Astrocyte (in vitro differentiated cells and primary cell): ENCODE measurements at regions not wholly inside any gene's neighbourhood (a gene's known extent, or its start where the extent isn't known, plus 50 kb on each side); places are given as distances from the start of the nearest gene placed in this dataset.

Source experiments
- DNase-seq: peaks from one replicate; pipeline ENCODE4 v3.0.0-alpha.2; 2010; ENCODE audit warnings: low read depth
- FAIRE-seq: peaks from 2 replicates; lab custom pipeline; 2011; peaks lifted over from hg19 to GRCh38; lab: Jason Lieb, UNC
- H2AFZ ChIP-seq: 2 replicates; pipeline ENCODE4 v1.6.0; 2012; ENCODE audit warnings: low read depth, low read length, inconsistent platforms
- H3K27ac ChIP-seq: 2 replicates; pipeline ENCODE4 v1.5.1; 2011; ENCODE audit warnings: low read depth, low read length, inconsistent platforms
- H3K27me3 ChIP-seq: 2 replicates; pipeline ENCODE4 v1.6.0; 2011; ENCODE audit warnings: low read length, inconsistent platforms; ENCODE audit not compliant: insufficient read depth
- H3K36me3 ChIP-seq: 2 replicates; pipeline ENCODE4 v1.5.1; 2011; ENCODE audit warnings: low read length, inconsistent platforms; ENCODE audit not compliant: insufficient read depth
- H3K4me1 ChIP-seq: 2 replicates; pipeline ENCODE4 v1.5.1; 2011; ENCODE audit warnings: low read length, inconsistent platforms; ENCODE audit not compliant: insufficient read depth
- H3K4me2 ChIP-seq: 2 replicates; pipeline ENCODE4 v1.6.0; 2012; ENCODE audit warnings: low read length, inconsistent platforms
- H3K4me3 ChIP-seq: 2 replicates; pipeline ENCODE4 v1.5.1; 2011; ENCODE audit warnings: low read depth, mild to moderate bottlenecking, low read length, inconsistent platforms; ENCODE audit not compliant: insufficient read depth
- H3K79me2 ChIP-seq: 2 replicates; pipeline ENCODE4 v1.6.0; 2012; ENCODE audit warnings: mild to moderate bottlenecking, low read length, inconsistent platforms; ENCODE audit not compliant: insufficient read depth
- H3K9ac ChIP-seq: 2 replicates; pipeline ENCODE4 v1.6.0; 2012; ENCODE audit warnings: mild to moderate bottlenecking, low read length, inconsistent platforms
- H3K9me3 ChIP-seq: 2 replicates; pipeline ENCODE4 v1.5.1; 2012; ENCODE audit warnings: low read depth, mild to moderate bottlenecking, low read length, inconsistent platforms; ENCODE audit not compliant: insufficient read depth
- H4K20me1 ChIP-seq: 2 replicates; pipeline ENCODE4 v1.6.0; 2012; ENCODE audit warnings: low read length, inconsistent platforms; ENCODE audit not compliant: insufficient read depth
- H3K27ac Mint-ChIP-seq: one replicate; pipeline ENCODE4 v1.8.0; 2021; ENCODE audit warnings: mild to moderate bottlenecking, mixed read lengths; ENCODE audit not compliant: unreplicated experiment
- H3K27me3 Mint-ChIP-seq: one replicate; pipeline ENCODE4 v1.8.0; 2021; ENCODE audit warnings: low read depth, mixed read lengths; ENCODE audit not compliant: unreplicated experiment
- H3K36me3 Mint-ChIP-seq: one replicate; pipeline ENCODE4 v1.8.0; 2021; ENCODE audit warnings: low read depth, mixed read lengths; ENCODE audit not compliant: unreplicated experiment
- H3K4me1 Mint-ChIP-seq: one replicate; pipeline ENCODE4 v1.8.0; 2021; ENCODE audit warnings: low read depth, mixed read lengths; ENCODE audit not compliant: unreplicated experiment
- H3K4me3 Mint-ChIP-seq: one replicate; pipeline ENCODE4 v1.8.0; 2021; ENCODE audit warnings: mild to moderate bottlenecking, moderate library complexity, mixed read lengths; ENCODE audit not compliant: unreplicated experiment
- H3K9me3 Mint-ChIP-seq: one replicate; pipeline ENCODE4 v1.8.0; 2021; ENCODE audit warnings: mild to moderate bottlenecking, mixed read lengths; ENCODE audit not compliant: unreplicated experiment
- EZH2 ChIP-seq: IDR thresholded peaks from 2 replicates; pipeline ENCODE4 v1.6.1; 2012; ENCODE audit warnings: mild to moderate bottlenecking, low read length, inconsistent platforms; ENCODE audit not compliant: insufficient read depth
- TF ChIP-seq, protein P1 (sequence below): IDR thresholded peaks from 2 replicates; pipeline ENCODE4 v1.5.1; 2011; ENCODE audit warnings: low read depth, mild to moderate bottlenecking, inconsistent platforms, low read length, moderate library complexity; ENCODE audit not compliant: insufficient read depth

DNA sequence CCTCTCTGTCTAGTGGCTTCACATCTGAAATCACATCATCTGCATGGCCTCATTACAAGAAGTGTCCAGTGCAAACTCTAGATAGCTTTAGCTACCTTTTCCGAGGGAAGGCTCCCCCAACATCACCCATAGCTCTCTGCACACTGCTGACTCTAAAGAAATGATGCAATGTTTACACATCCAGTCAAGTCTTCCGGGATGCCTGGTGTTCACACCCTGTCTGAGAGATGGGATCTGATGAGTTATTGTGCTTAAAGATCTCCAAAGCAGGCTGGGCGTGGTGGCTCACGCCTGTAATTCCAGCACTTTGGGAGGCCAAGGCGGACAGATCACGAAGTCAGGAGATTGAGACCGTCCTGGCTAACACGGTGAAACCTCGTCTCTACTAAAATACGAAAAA, 404.6 kb upstream of the IRAK1BP1 start:
- Mint-ChIP-seq H3K27me3 (no peaks in the 10 kb centered on the region), H3K36me3 (no peaks in the 10 kb centered on the region), H3K9me3 (peaks cover 5% of the 10 kb centered on the region), H3K27ac (no peak overlapping the region), H3K4me1 (peaks cover 2% of the 10 kb centered on the region), H3K4me3 (no peak overlapping the region)
- Histone ChIP-seq H2AFZ (no peak overlapping the region), H3K9ac (no peak overlapping the region), H4K20me1 (no peaks in the 10 kb centered on the region), H3K4me1 (no peaks in the 10 kb centered on the region), H3K27ac (no peak overlapping the region), H3K4me2 (no peak overlapping the region), H3K79me2 (no peaks in the 10 kb centered on the region), H3K36me3 (no peaks in the 10 kb centered on the region), H3K27me3 (no peaks in the 10 kb centered on the region), H3K4me3 (no peak overlapping the region), H3K9me3 (no peaks in the 10 kb centered on the region)
- DNase-seq, result no peak
- TF ChIP-seq, protein P1, sequence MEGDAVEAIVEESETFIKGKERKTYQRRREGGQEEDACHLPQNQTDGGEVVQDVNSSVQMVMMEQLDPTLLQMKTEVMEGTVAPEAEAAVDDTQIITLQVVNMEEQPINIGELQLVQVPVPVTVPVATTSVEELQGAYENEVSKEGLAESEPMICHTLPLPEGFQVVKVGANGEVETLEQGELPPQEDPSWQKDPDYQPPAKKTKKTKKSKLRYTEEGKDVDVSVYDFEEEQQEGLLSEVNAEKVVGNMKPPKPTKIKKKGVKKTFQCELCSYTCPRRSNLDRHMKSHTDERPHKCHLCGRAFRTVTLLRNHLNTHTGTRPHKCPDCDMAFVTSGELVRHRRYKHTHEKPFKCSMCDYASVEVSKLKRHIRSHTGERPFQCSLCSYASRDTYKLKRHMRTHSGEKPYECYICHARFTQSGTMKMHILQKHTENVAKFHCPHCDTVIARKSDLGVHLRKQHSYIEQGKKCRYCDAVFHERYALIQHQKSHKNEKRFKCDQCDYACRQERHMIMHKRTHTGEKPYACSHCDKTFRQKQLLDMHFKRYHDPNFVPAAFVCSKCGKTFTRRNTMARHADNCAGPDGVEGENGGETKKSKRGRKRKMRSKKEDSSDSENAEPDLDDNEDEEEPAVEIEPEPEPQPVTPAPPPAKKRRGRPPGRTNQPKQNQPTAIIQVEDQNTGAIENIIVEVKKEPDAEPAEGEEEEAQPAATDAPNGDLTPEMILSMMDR, result no peak
- TF ChIP-seq EZH2, result no peak
- no peak for FAIRE-seq

DNA sequence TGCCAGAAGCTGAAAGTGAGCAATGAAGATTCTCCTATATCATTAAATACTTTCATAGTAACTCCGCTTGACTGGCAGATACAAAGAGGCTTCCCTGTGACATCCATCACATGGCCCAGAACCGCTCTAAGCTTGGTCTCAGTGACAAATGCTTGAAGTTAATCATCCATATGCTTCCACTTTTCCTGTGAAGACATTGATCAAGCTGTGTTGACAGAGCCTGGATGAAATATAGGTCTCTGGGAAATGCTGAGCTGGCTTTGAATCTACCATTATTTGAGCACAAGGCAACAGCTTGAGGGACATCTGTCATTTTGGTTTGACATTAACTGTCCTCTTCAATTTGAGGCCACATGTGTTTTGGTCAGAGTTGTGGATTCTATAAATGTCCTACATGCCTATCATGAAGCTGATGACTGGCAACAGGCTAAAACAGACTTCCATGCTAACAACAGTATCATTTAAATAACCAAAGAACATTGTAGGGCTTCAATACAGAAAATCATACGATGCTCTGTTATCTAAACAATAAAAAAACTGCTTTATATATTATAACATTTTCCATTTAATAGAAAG, 402.2 kb upstream of the IRAK1BP1 start:
- TF ChIP-seq, protein P1, result no peak
- TF ChIP-seq EZH2, result no peak
- Histone ChIP-seq H3K27ac (no peak overlapping the region), H3K4me1 (no peaks in the 10 kb centered on the region), H4K20me1 (no peaks in the 10 kb centered on the region), H2AFZ (no peak overlapping the region), H3K79me2 (no peaks in the 10 kb centered on the region), H3K4me3 (no peak overlapping the region), H3K36me3 (no peaks in the 10 kb centered on the region), H3K9me3 (no peaks in the 10 kb centered on the region), H3K9ac (no peak overlapping the region), H3K27me3 (no peaks in the 10 kb centered on the region), H3K4me2 (no peak overlapping the region)
- H3K4me3 Mint-ChIP-seq, result no peak overlapping the region
- DNase-seq (no peak), FAIRE-seq (no peak)
- peaks cover 2% of the 10 kb centered on the region for H3K4me1 Mint-ChIP-seq
- peaks cover 10% of the 10 kb centered on the region for H3K9me3 Mint-ChIP-seq
- no peaks in the 10 kb centered on the region for H3K27me3 Mint-ChIP-seq
- no peaks in the 10 kb centered on the region for H3K36me3 Mint-ChIP-seq
- no peak overlapping the region for H3K27ac Mint-ChIP-seq

DNA sequence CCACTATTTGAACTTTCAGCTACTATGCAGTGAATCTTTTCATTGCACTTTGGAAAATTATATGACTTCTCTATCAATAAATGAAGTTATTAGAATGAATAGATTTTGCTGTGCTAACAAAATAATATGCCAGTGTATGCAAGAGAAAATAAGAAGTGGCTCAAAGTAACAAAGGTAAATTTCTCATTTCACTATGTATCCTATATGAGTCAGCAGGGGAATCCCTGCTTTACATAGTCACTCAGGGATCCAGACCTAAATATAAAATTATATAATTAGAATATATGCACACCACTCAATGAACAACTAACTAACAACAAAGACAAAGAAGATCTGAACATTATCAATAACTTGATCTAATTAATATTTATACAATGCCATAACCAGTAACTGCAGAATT, 390.8 kb upstream of the IRAK1BP1 start:
- H3K27ac Mint-ChIP-seq, result no peak overlapping the region
- H3K9me3 ChIP-seq, result no peaks in the 10 kb centered on the region
- FAIRE-seq (no peak), DNase-seq (no peak)
- no peak overlapping the region for H3K27ac ChIP-seq
- no peak for TF ChIP-seq EZH2
- TF ChIP-seq, protein P1, result no peak
- no peak overlapping the region for H3K4me3 Mint-ChIP-seq
- H3K36me3 Mint-ChIP-seq, result no peaks in the 10 kb centered on the region
- no peaks in the 10 kb centered on the region for H4K20me1 ChIP-seq
- no peaks in the 10 kb centered on the region for H3K79me2 ChIP-seq
- no peaks in the 10 kb centered on the region for H3K27me3 ChIP-seq
- no peak overlapping the region for H2AFZ ChIP-seq
- no peak overlapping the region for H3K4me2 ChIP-seq
- H3K4me1 ChIP-seq, result no peaks in the 10 kb centered on the region
- no peaks in the 10 kb centered on the region for H3K36me3 ChIP-seq
- H3K9me3 Mint-ChIP-seq, result no peaks in the 10 kb centered on the region
- H3K4me3 ChIP-seq, result no peak overlapping the region
- peaks cover 1% of the 10 kb centered on the region for H3K4me1 Mint-ChIP-seq
- H3K27me3 Mint-ChIP-seq, result no peaks in the 10 kb centered on the region
- H3K9ac ChIP-seq, result no peak overlapping the region
